OCI-LY3 (cell line): ENCODE measurements at regions not wholly inside any gene's neighbourhood (a gene's known extent, or its start where the extent isn't known, plus 50 kb on each side); places are given as distances from the start of the nearest gene placed in this dataset.

Experiments
- EZH2phosphoT487 ChIP-seq: fragments of 200-600 bp; shearing (Covaris generic); IDR thresholded peaks from 2 replicates; pipeline ENCODE4 v1.6.1; 2018; ENCODE audit warnings: antibody characterized with exemption, mixed run types, low read depth
- TF ChIP-seq, protein P1 (sequence below): fragments of 200-600, 300-600 bp; sonication (generic); IDR thresholded peaks from 2 replicates; pipeline ENCODE4 v1.5.1; 2014; ENCODE audit warnings: antibody characterized with exemption, low read length, low read depth

GRCh38 chr5:135739383-135739981 is 95.0 kb upstream of the SLC25A48 start:
- no peak for TF ChIP-seq EZH2phosphoT487
- TF ChIP-seq, protein P1, sequence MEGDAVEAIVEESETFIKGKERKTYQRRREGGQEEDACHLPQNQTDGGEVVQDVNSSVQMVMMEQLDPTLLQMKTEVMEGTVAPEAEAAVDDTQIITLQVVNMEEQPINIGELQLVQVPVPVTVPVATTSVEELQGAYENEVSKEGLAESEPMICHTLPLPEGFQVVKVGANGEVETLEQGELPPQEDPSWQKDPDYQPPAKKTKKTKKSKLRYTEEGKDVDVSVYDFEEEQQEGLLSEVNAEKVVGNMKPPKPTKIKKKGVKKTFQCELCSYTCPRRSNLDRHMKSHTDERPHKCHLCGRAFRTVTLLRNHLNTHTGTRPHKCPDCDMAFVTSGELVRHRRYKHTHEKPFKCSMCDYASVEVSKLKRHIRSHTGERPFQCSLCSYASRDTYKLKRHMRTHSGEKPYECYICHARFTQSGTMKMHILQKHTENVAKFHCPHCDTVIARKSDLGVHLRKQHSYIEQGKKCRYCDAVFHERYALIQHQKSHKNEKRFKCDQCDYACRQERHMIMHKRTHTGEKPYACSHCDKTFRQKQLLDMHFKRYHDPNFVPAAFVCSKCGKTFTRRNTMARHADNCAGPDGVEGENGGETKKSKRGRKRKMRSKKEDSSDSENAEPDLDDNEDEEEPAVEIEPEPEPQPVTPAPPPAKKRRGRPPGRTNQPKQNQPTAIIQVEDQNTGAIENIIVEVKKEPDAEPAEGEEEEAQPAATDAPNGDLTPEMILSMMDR = no peak
